Uterus (tissue), 3 donors: ENCODE measurements at regions not wholly inside any gene's neighbourhood (a gene's known extent, or its start where the extent isn't known, plus 50 kb on each side); places are given as distances from the start of the nearest gene placed in this dataset.
"Not testable (repeated sequence)": the region's sequence is repeated elsewhere in the genome, so short reads cannot be mapped to it uniquely, and the experiment has no call there.

Experiments used
- DNase-seq, 2 donors: peaks; one replicate each; pipeline ENCODE4 v3.0.0-alpha.2; 2019 to 2020
- H3K27ac ChIP-seq, 2 donors: fragments of 200-600 bp; sonication (generic); 1 replicate in 1 of 2; 2 replicates in 1 of 2; pipeline ENCODE4 v1.5.1; 2016 to 2018
- H3K27me3 ChIP-seq, 2 donors: fragments of 200-600 bp; sonication (generic); one replicate each; pipeline ENCODE4 v1.5.1; 2018 to 2019; ENCODE audit warnings: control low read depth in 1 of 2
- H3K36me3 ChIP-seq, 2 donors: fragments of 200-600 bp; sonication (generic); one replicate each; pipeline ENCODE4 v1.5.1; 2019; ENCODE audit warnings: control low read depth in 1 of 2
- H3K4me1 ChIP-seq, 2 donors: fragments of 200-600 bp; sonication (generic); one replicate each; pipeline ENCODE4 v1.5.1; 2018 to 2019; ENCODE audit warnings: control low read depth in 1 of 2
- H3K4me3 ChIP-seq, 2 donors: fragments of 200-600 bp; sonication (generic); 1 replicate in 1 of 2; 2 replicates in 1 of 2; pipeline ENCODE4 v1.5.1; 2018 to 2019; ENCODE audit warnings: mild to moderate bottlenecking in 1 of 2
- H3K9me3 ChIP-seq, 2 donors: fragments of 200-600 bp; sonication (generic); one replicate each; pipeline ENCODE4 v1.5.1; 2019; ENCODE audit warnings: control low read depth in 1 of 2
- POLR2A ChIP-seq, 2 donors: fragments of 450-650 bp; IDR thresholded peaks; one replicate each; pipeline ENCODE4 v1.6.1; 2016; ENCODE audit warnings: antibody characterized with exemption in 2 of 2, mild to moderate bottlenecking in 1 of 2, moderate library complexity in 1 of 2
- intact Hi-C: fragments of 100-400 bp; cut with DNase I; formaldehyde crosslinking; loops from one replicate; pipeline ENCODE4 v1.15.1; 2023; ENCODE audit warnings: low total_unique reads
- TF ChIP-seq, protein P1 (sequence below), 4 experiments: fragments of 200-600 bp in 2 of 4; fragments of 450-650 bp in 2 of 4; sonication (generic) in 2 of 4; IDR thresholded peaks; one replicate each; pipeline ENCODE4 v1.5.1; 2016 to 2019; ENCODE audit warnings: antibody characterized with exemption in 4 of 4, mild to moderate bottlenecking in 2 of 4, moderate library complexity in 1 of 4
- donor health status: DM: yes; HTN: yes; CAD: no.

GRCh38 chr20:26218301-26218700 is 521.6 kb upstream of the ZNF337 start:
- H3K9me3 ChIP-seq: no peaks in the 10 kb centered on the region
- no peaks in the 10 kb centered on the region for H3K36me3 ChIP-seq
- no peak for DNase-seq
- no peak overlapping the region for H3K27ac ChIP-seq
- intact Hi-C loops: no loop called here
- H3K27me3 ChIP-seq: no peaks in the 10 kb centered on the region
- TF ChIP-seq POLR2A (IDR thresholded peaks at IDR 0.05): no peak
- TF ChIP-seq, protein P1, sequence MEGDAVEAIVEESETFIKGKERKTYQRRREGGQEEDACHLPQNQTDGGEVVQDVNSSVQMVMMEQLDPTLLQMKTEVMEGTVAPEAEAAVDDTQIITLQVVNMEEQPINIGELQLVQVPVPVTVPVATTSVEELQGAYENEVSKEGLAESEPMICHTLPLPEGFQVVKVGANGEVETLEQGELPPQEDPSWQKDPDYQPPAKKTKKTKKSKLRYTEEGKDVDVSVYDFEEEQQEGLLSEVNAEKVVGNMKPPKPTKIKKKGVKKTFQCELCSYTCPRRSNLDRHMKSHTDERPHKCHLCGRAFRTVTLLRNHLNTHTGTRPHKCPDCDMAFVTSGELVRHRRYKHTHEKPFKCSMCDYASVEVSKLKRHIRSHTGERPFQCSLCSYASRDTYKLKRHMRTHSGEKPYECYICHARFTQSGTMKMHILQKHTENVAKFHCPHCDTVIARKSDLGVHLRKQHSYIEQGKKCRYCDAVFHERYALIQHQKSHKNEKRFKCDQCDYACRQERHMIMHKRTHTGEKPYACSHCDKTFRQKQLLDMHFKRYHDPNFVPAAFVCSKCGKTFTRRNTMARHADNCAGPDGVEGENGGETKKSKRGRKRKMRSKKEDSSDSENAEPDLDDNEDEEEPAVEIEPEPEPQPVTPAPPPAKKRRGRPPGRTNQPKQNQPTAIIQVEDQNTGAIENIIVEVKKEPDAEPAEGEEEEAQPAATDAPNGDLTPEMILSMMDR (IDR thresholded peaks at IDR 0.05): no peak
- H3K4me1 ChIP-seq: no peaks in the 10 kb centered on the region
- no peak overlapping the region for H3K4me3 ChIP-seq

DNA sequence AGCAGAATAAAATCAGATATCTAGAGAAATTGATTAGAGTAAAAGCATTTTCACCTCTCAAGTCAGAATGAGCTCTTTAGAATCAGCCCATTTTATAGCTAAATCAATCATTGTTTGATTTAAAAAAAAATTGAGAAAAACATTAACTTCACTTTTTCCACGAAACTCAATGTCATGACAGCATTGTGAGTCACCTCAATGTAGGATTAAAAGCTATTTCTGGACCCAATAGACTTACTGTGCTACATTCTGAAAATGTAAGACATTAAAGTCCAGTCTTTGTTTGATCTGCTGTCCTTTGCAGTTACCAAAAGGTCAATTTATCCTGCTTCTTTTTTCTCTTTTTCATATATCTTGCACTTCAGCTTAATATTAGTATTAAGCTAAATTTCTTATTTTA is 519.4 kb upstream of the ZNF337 start:
- Histone ChIP-seq H3K4me1 (no peaks in the 10 kb centered on the region), H3K27ac (no peak overlapping the region), H3K36me3 (no peaks in the 10 kb centered on the region), H3K4me3 (no peak overlapping the region), H3K9me3 (no peaks in the 10 kb centered on the region), H3K27me3 (peaks cover 0 to 5% of the 10 kb centered on the region in 2 donors)
- no peak for DNase-seq
- TF ChIP-seq, protein P1 (IDR thresholded peaks at IDR 0.05): no peak
- no peak for TF ChIP-seq POLR2A (IDR thresholded peaks at IDR 0.05)
- intact Hi-C loops: no loop called here

DNA sequence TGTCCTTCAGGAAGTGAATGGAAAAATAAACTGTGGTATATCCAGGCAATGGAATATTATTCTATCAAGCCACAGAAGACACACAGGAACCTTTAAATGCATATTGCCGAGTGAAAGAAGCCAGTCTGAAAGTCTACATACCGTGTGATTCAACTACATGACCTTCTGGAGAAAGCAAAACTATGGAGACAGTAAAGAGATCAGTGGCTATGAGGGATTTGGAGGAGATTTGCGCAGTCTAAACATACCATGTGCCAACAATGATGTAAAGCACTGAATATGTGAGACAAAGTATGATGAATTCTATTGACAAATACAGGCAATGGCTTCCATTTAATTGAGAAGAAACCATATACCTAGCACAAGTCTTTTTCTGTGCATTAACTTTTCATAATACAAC is 518.3 kb upstream of the ZNF337 start:
- no peak overlapping the region for H3K4me3 ChIP-seq
- peaks cover 0 to 5% of the 10 kb centered on the region in 2 donors for H3K27me3 ChIP-seq
- H3K27ac ChIP-seq: no peak overlapping the region
- intact Hi-C loops: no loop called here
- H3K4me1 ChIP-seq: no peaks in the 10 kb centered on the region
- no peak for TF ChIP-seq POLR2A (IDR thresholded peaks at IDR 0.05)
- TF ChIP-seq, protein P1 (IDR thresholded peaks at IDR 0.05): no peak
- no peak for DNase-seq
- H3K36me3 ChIP-seq: no peaks in the 10 kb centered on the region
- H3K9me3 ChIP-seq: no peaks in the 10 kb centered on the region

GRCh38 chr20:26209171-26209941 is 512.7 kb upstream of the ZNF337 start:
- Histone ChIP-seq H3K9me3 (no peaks in the 10 kb centered on the region), H3K4me3 (no peak overlapping the region), H3K27ac (no peak overlapping the region), H3K4me1 (no peaks in the 10 kb centered on the region), H3K27me3 (peaks cover 0 to 22% of the 10 kb centered on the region in 2 donors), H3K36me3 (no peaks in the 10 kb centered on the region)
- TF ChIP-seq, protein P1 (IDR thresholded peaks at IDR 0.05): no peak
- TF ChIP-seq POLR2A (IDR thresholded peaks at IDR 0.05): no peak
- no peak for DNase-seq
- intact Hi-C loops: no loop called here

GRCh38 chr20:26208296-26209091 is 511.8 kb upstream of the ZNF337 start:
- intact Hi-C loops: no loop called here
- peaks cover 0 to 22% of the 10 kb centered on the region in 2 donors for H3K27me3 ChIP-seq

DNA sequence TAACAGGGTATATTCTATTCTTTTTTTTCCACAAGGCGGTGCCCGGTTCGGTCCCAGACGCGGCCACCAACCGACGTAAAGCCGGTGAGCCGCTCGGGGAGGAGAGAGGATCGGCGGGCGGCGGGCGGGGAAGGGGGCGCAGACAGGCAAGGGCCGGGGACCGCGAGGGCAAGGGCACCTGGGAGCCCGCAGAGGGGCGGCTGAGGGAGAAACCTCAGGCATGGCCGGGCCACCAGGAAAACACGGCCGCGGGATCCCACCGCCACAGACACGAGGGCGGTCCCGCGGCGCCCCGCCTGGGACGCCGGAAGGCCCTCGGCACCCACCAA is 511.3 kb upstream of the ZNF337 start:
- H3K4me3 ChIP-seq, H3K36me3 ChIP-seq, H3K4me1 ChIP-seq, DNase-seq, H3K27ac ChIP-seq, intact Hi-C loops, H3K9me3 ChIP-seq: not testable (repeated sequence)
- H3K27me3 ChIP-seq: peaks cover 0 to 22% of the 10 kb centered on the region in 2 donors

More at GRCh38 chr20:26208296-26209091, 511.8 kb upstream of the ZNF337 start:
- no peak overlapping the region for H3K27ac ChIP-seq
- no peak for DNase-seq
- no peaks in the 10 kb centered on the region for H3K36me3 ChIP-seq
- TF ChIP-seq POLR2A (IDR thresholded peaks at IDR 0.05): no peak
- H3K9me3 ChIP-seq: no peaks in the 10 kb centered on the region
- H3K4me3 ChIP-seq: no peak overlapping the region
- H3K4me1 ChIP-seq: no peaks in the 10 kb centered on the region
